ENCODE measurements at regions not wholly inside any gene's neighbourhood (a gene's known extent, or its start where the extent isn't known, plus 50 kb on each side); places are given as distances from the start of the nearest gene placed in this dataset.

- Histone ChIP-seq H4K91ac (ENCODE audit: insufficient read depth, low read depth, low read length) (no peak overlapping the region), H3K36me3 (ENCODE audit: control insufficient read depth, insufficient read depth, low read length) (no peaks in the 10 kb centered on the region), H3K79me1 (ENCODE audit: low read depth in 1 of 2, low read length in 2 of 2) (no peaks in the 10 kb centered on the region), H3K23ac (ENCODE audit: low read depth, low read length) (no peak overlapping the region), H3K14ac (replicated peaks; ENCODE audit: low read depth, low read length) (no peak overlapping the region), H2BK20ac (ENCODE audit: low read depth, low read length) (no peak overlapping the region), H3K4me3 (ENCODE audit: insufficient read depth, low read depth, low read length) (no peak overlapping the region), H3K9me1 (ENCODE audit: insufficient read depth, low read length) (no peaks in the 10 kb centered on the region), H2AK9ac (replicated peaks; ENCODE audit: low read depth, low read length, poor library complexity) (peak overlapping the region; percentile 55), H3K4me2 (ENCODE audit: low read depth, low read length) (no peak overlapping the region), H2BK15ac (ENCODE audit: low read depth, low read length) (no peak overlapping the region), H2AK5ac (ENCODE audit: low read depth, low read length) (no peak overlapping the region), H3K4ac (ENCODE audit: low read depth, low read length) (no peak overlapping the region), H3K9me3 (ENCODE audit: control insufficient read depth, insufficient read depth, low read length) (peaks cover 54% of the 10 kb centered on the region), H4K5ac (ENCODE audit: low read depth, low read length) (no peak overlapping the region), H3K27ac (ENCODE audit: insufficient read depth, low read length) (no peak overlapping the region), H3K4me1 (ENCODE audit: control insufficient read depth, insufficient read depth, low read length) (no peaks in the 10 kb centered on the region), H3K9ac (ENCODE audit: low read depth, low read length) (no peak overlapping the region), H2AFZ (replicated peaks; ENCODE audit: low read length, poor library complexity) (no peak overlapping the region), H4K20me1 (ENCODE audit: insufficient read depth, low read length) (no peaks in the 10 kb centered on the region), H2BK5ac (ENCODE audit: low read depth, low read length, poor library complexity, severe bottlenecking) (no peak overlapping the region), H3K18ac (ENCODE audit: low read depth, low read length) (no peak overlapping the region), H4K8ac (ENCODE audit: low read depth in 2 of 2, low read length in 2 of 2) (no peak overlapping the region), H2BK120ac (ENCODE audit: low read depth, low read length) (no peak overlapping the region), H3K56ac (ENCODE audit: extremely low read depth, insufficient read depth, low read length) (no peak overlapping the region), H3K27me3 (ENCODE audit: control insufficient read depth, insufficient read depth, low read length) (no peaks in the 10 kb centered on the region)
- 70% methylated on average over 7 of the region's 15 CpGs; no CpG with 5 or more reads in 1 of the 2 experiments for WGBS, 2 experiments (ENCODE audit: extremely low coverage in 2 of 2, insufficient read length in 1 of 2)
- ATAC-seq (ENCODE audit: low read depth) = no peak
- TF ChIP-seq CEBPB (IDR thresholded peaks at IDR 0.05; ENCODE audit: low read depth, low read length) (no peak), FOS (IDR thresholded peaks at IDR 0.05; ENCODE audit: low read depth, low read length) (no peak), CHD1 (IDR thresholded peaks at IDR 0.05; ENCODE audit: low read depth, low read length) (no peak), POLR2A (IDR thresholded peaks at IDR 0.05; ENCODE audit: low read depth, low read length) (no peak), RCOR1 (IDR thresholded peaks at IDR 0.05; ENCODE audit: insufficient replicate concordance, low read length) (no peak), BHLHE40 (IDR thresholded peaks at IDR 0.05; ENCODE audit: low read depth, low read length) (no peak), MAZ (IDR thresholded peaks at IDR 0.05; ENCODE audit: borderline replicate concordance, low read depth, low read length) (no peak), CTCF (conservative IDR thresholded peaks at IDR 0.05; ENCODE audit: low read depth, low read length) (no peak), ELK1 (IDR thresholded peaks at IDR 0.05; ENCODE audit: borderline replicate concordance, low read depth, low read length) (no peak), MAFK (IDR thresholded peaks at IDR 0.05; ENCODE audit: low read depth, low read length) (no peak), NFE2L2 (IDR thresholded peaks at IDR 0.05; ENCODE audit: low read depth, low read length) (no peak)
- ChIA-PET POLR2A (ENCODE audit: unreplicated experiment) (no interaction called here), CTCF (no interaction called here)
- intact Hi-C loops (cut with micrococcal nuclease) (no loop called here), dilution Hi-C loops (cut with HindIII; ENCODE audit: low sequenced_read_pairs, unreplicated experiment) (no loop called here), in situ Hi-C loops (cut with MboI; ENCODE audit: low sequenced_read_pairs) (no loop called here)
- no TSS peak for BruUV-seq (replicated peaks)
- DNase-seq = no peak
These were observed 54.9 kb upstream of the AJAP1 start for GRCh38 chr1:4599521-4599920.
